Liver (tissue), 8 donors: ENCODE measurements at regions not wholly inside any gene's neighbourhood (a gene's known extent, or its start where the extent isn't known, plus 50 kb on each side); places are given as distances from the start of the nearest gene placed in this dataset.

ENCODE experiments used
- DNase-seq: peaks from one replicate; pipeline ENCODE4 v3.0.0-alpha.2; 2017; ENCODE audit warnings: low spot score
- H3K27ac ChIP-seq, 2 donors: one replicate each; pipeline ENCODE4 v1.7.0; 2013; ENCODE audit warnings: inconsistent platforms in 2 of 2, low read length in 2 of 2, control low read depth in 1 of 2, low read depth in 1 of 2, mild to moderate bottlenecking in 1 of 2
- H3K27me3 ChIP-seq, 4 donors: one replicate each; pipeline versions ENCODE4 v1.6.1 to v1.7.0; 2013; ENCODE audit warnings: low read length in 3 of 4, inconsistent platforms in 1 of 4, mild to moderate bottlenecking in 1 of 4, moderate library complexity in 1 of 4; ENCODE audit not compliant: control insufficient read depth in 4 of 4, insufficient read depth in 4 of 4
- H3K36me3 ChIP-seq, 4 donors: one replicate each; pipeline versions ENCODE4 v1.6.1 to v1.7.0; 2013; ENCODE audit warnings: low read length in 3 of 4, mild to moderate bottlenecking in 3 of 4, low read depth in 1 of 4, moderate library complexity in 1 of 4; ENCODE audit not compliant: control insufficient read depth in 4 of 4, insufficient read depth in 3 of 4
- H3K4me1 ChIP-seq, 4 donors: one replicate each; pipeline versions ENCODE4 v1.6.1 to v1.7.0; 2013; ENCODE audit warnings: low read length in 3 of 4, mild to moderate bottlenecking in 3 of 4, moderate library complexity in 1 of 4; ENCODE audit not compliant: control insufficient read depth in 4 of 4, insufficient read depth in 4 of 4
- H3K4me3 ChIP-seq, 3 donors: one replicate each; pipeline versions ENCODE4 v1.6.1 to v1.7.0; 2013; ENCODE audit warnings: low read length in 3 of 3, control low read depth in 1 of 3, low read depth in 1 of 3, mild to moderate bottlenecking in 1 of 3
- H3K9ac ChIP-seq, 2 donors: one replicate each; pipeline ENCODE4 v1.7.0; 2013; ENCODE audit warnings: low read length in 2 of 2, mild to moderate bottlenecking in 2 of 2, moderate library complexity in 2 of 2, control low read depth in 1 of 2, low read depth in 1 of 2
- H3K9me3 ChIP-seq, 4 donors: one replicate each; pipeline versions ENCODE4 v1.6.1 to v1.7.0; 2013; ENCODE audit warnings: low read length in 3 of 4; ENCODE audit not compliant: control insufficient read depth in 4 of 4
- CTCF ChIP-seq: fragments of 150-350 bp; IDR thresholded peaks from 2 replicates; pipeline ENCODE4 v1.5.1; 2017; ENCODE audit warnings: improper control_type of control experiment, low read depth, low read length; ENCODE audit not compliant: missing input control
- EGR1 ChIP-seq, 2 donors: IDR thresholded peaks; 2 replicates each; pipeline ENCODE4 v1.6.1; 2016 to 2018; ENCODE audit warnings: antibody characterized with exemption in 2 of 2, low read depth in 2 of 2
- FOXA2 ChIP-seq: IDR thresholded peaks from 2 replicates; pipeline ENCODE4 v1.6.1; 2016; ENCODE audit warnings: antibody characterized with exemption
- GABPA ChIP-seq, 2 donors: IDR thresholded peaks in 1 of 2; conservative IDR thresholded peaks in 1 of 2; 2 replicates each; pipeline ENCODE4 v1.6.1; 2016; ENCODE audit warnings: antibody characterized with exemption in 2 of 2, mild to moderate bottlenecking in 1 of 2, moderate library complexity in 1 of 2
- HNF4A ChIP-seq, 2 donors: conservative IDR thresholded peaks; 2 replicates each; pipeline ENCODE4 v1.6.1; 2016; ENCODE audit warnings: antibody characterized with exemption in 2 of 2, mild to moderate bottlenecking in 2 of 2
- HNF4G ChIP-seq: IDR thresholded peaks from 2 replicates; pipeline ENCODE4 v1.6.1; 2016; ENCODE audit warnings: antibody characterized with exemption
- JUND ChIP-seq, 2 donors: IDR thresholded peaks; 2 replicates each; pipeline ENCODE4 v1.6.1; 2016; ENCODE audit warnings: antibody characterized with exemption in 2 of 2
- MAX ChIP-seq: IDR thresholded peaks from 2 replicates; pipeline ENCODE4 v1.6.1; 2016; ENCODE audit warnings: antibody characterized with exemption
- NR2F2 ChIP-seq: IDR thresholded peaks from 2 replicates; pipeline ENCODE4 v1.6.1; 2016; ENCODE audit warnings: antibody characterized with exemption
- RAD21 ChIP-seq, 2 donors: IDR thresholded peaks; 2 replicates each; pipeline ENCODE4 v1.6.1; 2016; ENCODE audit warnings: antibody characterized with exemption in 2 of 2, mild to moderate bottlenecking in 2 of 2
- REST ChIP-seq: IDR thresholded peaks from 2 replicates; pipeline ENCODE4 v1.6.1; 2016; ENCODE audit warnings: antibody characterized with exemption, mild to moderate bottlenecking
- RXRA ChIP-seq, 2 donors: IDR thresholded peaks; 2 replicates each; pipeline ENCODE4 v1.6.1; 2017 to 2018; ENCODE audit warnings: antibody characterized with exemption in 2 of 2, mild to moderate bottlenecking in 1 of 2
- TAF1 ChIP-seq: conservative IDR thresholded peaks from 2 replicates; pipeline ENCODE4 v1.6.1; 2016; ENCODE audit warnings: antibody characterized with exemption, mild to moderate bottlenecking
- YY1 ChIP-seq: IDR thresholded peaks from 2 replicates; pipeline ENCODE4 v1.6.1; 2016; ENCODE audit warnings: antibody characterized with exemption, mild to moderate bottlenecking
- WGBS: extraction: QIAGEN DNeasy Blood & Tissue Kit; methylation state at CpG from one replicate; pipeline ENCODE4 v1.1.7; 2013; 5-methylcytosine and 5-hydroxymethylcytosine counted together
- donor health status: healthy.
- donor health status: healthy.
- donor health status: healthy.
- donor health status: healthy.
- donor health status: healthy.

GRCh38 chr4:128468123-128468989 lies 180.7 kb upstream of the PGRMC2 start:
- no peaks in the 10 kb centered on the region for H3K9me3 ChIP-seq
- H3K27me3 ChIP-seq = no peaks in the 10 kb centered on the region
- TF ChIP-seq RXRA (IDR thresholded peaks at IDR 0.05) (no peak), JUND (IDR thresholded peaks at IDR 0.05) (no peak), RAD21 (IDR thresholded peaks at IDR 0.05) (no peak), TAF1 (no peak), YY1 (no peak), EGR1 (IDR thresholded peaks at IDR 0.05; ENCODE audit: low read depth in 2 of 2) (no peak), HNF4A (conservative IDR thresholded peaks at IDR 0.05) (no peak), NR2F2 (no peak), REST (no peak), HNF4G (no peak)
- H3K36me3 ChIP-seq = peaks cover 0 to 2% (median 0%) of the 10 kb centered on the region in 4 donors
- no peaks in the 10 kb centered on the region for H3K4me1 ChIP-seq
- no peak overlapping the region for H3K27ac ChIP-seq
- H3K9ac ChIP-seq = no peak overlapping the region
- 64% methylated on average over 6 of the region's 6 CpGs for WGBS
- H3K4me3 ChIP-seq = no peak overlapping the region
- DNase-seq = no peak

- Histone ChIP-seq H3K4me3 (no peak overlapping the region), H3K4me1 (no peaks in the 10 kb centered on the region), H3K36me3 (peaks cover 0 to 2% (median 0%) of the 10 kb centered on the region in 4 donors), H3K9ac (no peak overlapping the region), H3K9me3 (no peaks in the 10 kb centered on the region), H3K27me3 (no peaks in the 10 kb centered on the region), H3K27ac (no peak overlapping the region)
- 45% methylated on average over 2 of the region's 2 CpGs for WGBS
- TF ChIP-seq FOXA2 = no peak
- no peak for TF ChIP-seq CTCF
- no peak for TF ChIP-seq YY1
- no peak for TF ChIP-seq RXRA (IDR thresholded peaks at IDR 0.05)
- no peak for TF ChIP-seq EGR1 (IDR thresholded peaks at IDR 0.05; ENCODE audit: low read depth in 2 of 2)
- no peak for TF ChIP-seq MAX
- TF ChIP-seq GABPA (IDR thresholded peaks at IDR 0.05 in 1 of 2, conservative IDR thresholded peaks at IDR 0.05 in 1 of 2) = no peak
- TF ChIP-seq HNF4A (conservative IDR thresholded peaks at IDR 0.05) = no peak
- TF ChIP-seq JUND (IDR thresholded peaks at IDR 0.05) = no peak
- no peak for TF ChIP-seq HNF4G
- no peak for TF ChIP-seq RAD21 (IDR thresholded peaks at IDR 0.05)
- DNase-seq = no peak
Observed at GRCh38 chr4:128465523-128465922, 177.9 kb upstream of the PGRMC2 start.
